IMR-90 (cell line): ENCODE measurements at regions not wholly inside any gene's neighbourhood (a gene's known extent, or its start where the extent isn't known, plus 50 kb on each side); places are given as distances from the start of the nearest gene placed in this dataset.

Experiments used
- ATAC-seq: fragments of 200-7000 bp; cut with Tn5 transposase; 2 replicates; pipeline ENCODE4 v1.9.1; 2020; ENCODE audit warnings: low read depth, mild to moderate bottlenecking, moderate library complexity
- BruUV-seq: library from RNA; stranded (reverse); fragments of 400-500 nt; replicated peaks from 2 replicates; lab custom pipeline; 2021; lab: Mats Ljungman, UMichigan
- CTCF ChIA-PET: fragments of 300-600 bp; formaldehyde crosslinking; extraction: SDS; loops from one replicate; lab custom pipeline; 2021; ENCODE audit warnings: antibody characterized with exemption; lab: Yijun Ruan, JAX
- POLR2A ChIA-PET: fragments of 300-600 bp; sonication (Branson Sonifier 250); formaldehyde crosslinking; loops from one replicate; lab custom pipeline; 2022; ENCODE audit warnings: antibody characterized with exemption; ENCODE audit not compliant: unreplicated experiment; lab: Charles Lee
- DNase-seq: peaks from one replicate; pipeline ENCODE4 v3.0.0; 2013
- H2AFZ ChIP-seq: replicated peaks from 2 replicates; pipeline ENCODE3; 2013; ENCODE audit warnings: low read length, mild to moderate bottlenecking; ENCODE audit not compliant: poor library complexity
- H2AK5ac ChIP-seq: 2 replicates; pipeline ENCODE4 v1.6.1; 2013; ENCODE audit warnings: low read depth, low read length, inconsistent platforms
- H2AK9ac ChIP-seq: replicated peaks from 2 replicates; pipeline ENCODE3; 2013; ENCODE audit warnings: mild to moderate bottlenecking, low read depth, low read length, moderate library complexity; ENCODE audit not compliant: poor library complexity
- H2BK120ac ChIP-seq: 2 replicates; pipeline ENCODE4 v1.6.1; 2013; ENCODE audit warnings: low read depth, low read length, inconsistent platforms
- H2BK15ac ChIP-seq: 3 replicates; pipeline ENCODE4 v1.6.1; 2013; ENCODE audit warnings: low read depth, low read length, inconsistent platforms
- H2BK20ac ChIP-seq: 2 replicates; pipeline ENCODE4 v1.6.1; 2013; ENCODE audit warnings: low read depth, mild to moderate bottlenecking, inconsistent platforms, low read length, moderate library complexity
- H2BK5ac ChIP-seq: 2 replicates; pipeline ENCODE4 v1.6.1; 2013; ENCODE audit warnings: mild to moderate bottlenecking, low read depth, low read length, inconsistent platforms; ENCODE audit not compliant: poor library complexity, severe bottlenecking
- H3K14ac ChIP-seq: replicated peaks from 2 replicates; pipeline ENCODE4 v1.6.1; 2013; ENCODE audit warnings: low read depth, low read length, inconsistent platforms
- H3K18ac ChIP-seq: 2 replicates; pipeline ENCODE4 v1.6.1; 2013; ENCODE audit warnings: low read depth, low read length, control low read depth
- H3K23ac ChIP-seq: 2 replicates; pipeline ENCODE4 v1.6.1; 2013; ENCODE audit warnings: low read depth, low read length, inconsistent platforms
- H3K27ac ChIP-seq: 2 replicates; pipeline ENCODE4 v1.5.1; 2013; ENCODE audit warnings: mild to moderate bottlenecking, control low read depth, low read length; ENCODE audit not compliant: insufficient read depth
- H3K27me3 ChIP-seq: 2 replicates; pipeline ENCODE4 v1.6.1; 2013; ENCODE audit warnings: low read length; ENCODE audit not compliant: control insufficient read depth, insufficient read depth
- H3K36me3 ChIP-seq: 2 replicates; pipeline ENCODE4 v1.6.1; 2013; ENCODE audit warnings: low read length, mixed read lengths; ENCODE audit not compliant: control insufficient read depth, insufficient read depth
- H3K4ac ChIP-seq: 2 replicates; pipeline ENCODE4 v1.6.1; 2013; ENCODE audit warnings: low read depth, low read length, inconsistent platforms
- H3K4me1 ChIP-seq: 2 replicates; pipeline ENCODE4 v1.6.1; 2013; ENCODE audit warnings: low read length, mixed read lengths; ENCODE audit not compliant: control insufficient read depth, insufficient read depth
- H3K4me2 ChIP-seq: 2 replicates; pipeline ENCODE4 v1.6.1; 2013; ENCODE audit warnings: low read depth, mild to moderate bottlenecking, control low read depth, low read length, moderate library complexity
- H3K4me3 ChIP-seq: 2 replicates; pipeline ENCODE4 v1.5.1; 2013; ENCODE audit warnings: low read depth, mild to moderate bottlenecking, control low read depth, low read length, moderate library complexity; ENCODE audit not compliant: insufficient read depth
- H3K56ac ChIP-seq: 2 replicates; pipeline ENCODE4 v1.6.1; 2013; ENCODE audit warnings: low read length, inconsistent platforms; ENCODE audit not compliant: insufficient read depth; ENCODE audit errors: extremely low read depth
- H3K79me1 ChIP-seq, 2 experiments: 2 replicates each; pipeline ENCODE4 v1.6.1; 2013; ENCODE audit warnings: low read length in 2 of 2, inconsistent platforms in 1 of 2, low read depth in 1 of 2
- H3K9ac ChIP-seq: 2 replicates; pipeline ENCODE4 v1.6.1; 2013; ENCODE audit warnings: low read depth, low read length, control low read depth
- H3K9me1 ChIP-seq: 2 replicates; pipeline ENCODE4 v1.6.1; 2013; ENCODE audit warnings: low read length, inconsistent platforms; ENCODE audit not compliant: insufficient read depth
- H3K9me3 ChIP-seq: 2 replicates; pipeline ENCODE4 v1.6.1; 2013; ENCODE audit warnings: low read length; ENCODE audit not compliant: control insufficient read depth, insufficient read depth
- H4K20me1 ChIP-seq: 2 replicates; pipeline ENCODE4 v1.6.1; 2013; ENCODE audit warnings: low read length, inconsistent platforms; ENCODE audit not compliant: insufficient read depth
- H4K5ac ChIP-seq: 2 replicates; pipeline ENCODE4 v1.6.1; 2013; ENCODE audit warnings: mild to moderate bottlenecking, low read depth, low read length, control low read depth
- H4K8ac ChIP-seq, 2 experiments: 2 replicates each; pipeline ENCODE4 v1.6.1; 2013; ENCODE audit warnings: low read depth in 2 of 2, low read length in 2 of 2, control low read depth in 1 of 2, inconsistent platforms in 1 of 2
- H4K91ac ChIP-seq: 2 replicates; pipeline ENCODE4 v1.6.1; 2013; ENCODE audit warnings: low read depth, low read length, inconsistent platforms; ENCODE audit not compliant: insufficient read depth
- BHLHE40 ChIP-seq: fragments of 150-350 bp; IDR thresholded peaks from 2 replicates; pipeline ENCODE4 v1.6.1; 2016; ENCODE audit warnings: mild to moderate bottlenecking, low read depth, low read length
- CEBPB ChIP-seq: IDR thresholded peaks from 2 replicates; pipeline ENCODE4 v1.6.1; 2012; ENCODE audit warnings: low read depth, low read length, improper control_type of control experiment
- CHD1 ChIP-seq: IDR thresholded peaks from 2 replicates; pipeline ENCODE4 v1.6.1; 2012; ENCODE audit warnings: low read depth, low read length, improper control_type of control experiment
- MAFK ChIP-seq: IDR thresholded peaks from 2 replicates; pipeline ENCODE4 v1.6.1; 2012; ENCODE audit warnings: low read depth, low read length, improper control_type of control experiment
- NFE2L2 ChIP-seq: fragments of 150-350 bp; IDR thresholded peaks from 2 replicates; pipeline ENCODE4 v1.6.1; 2016; ENCODE audit warnings: low read depth, mild to moderate bottlenecking, low read length
- RAD21 ChIP-seq: IDR thresholded peaks from 2 replicates; pipeline ENCODE4 v1.6.1; 2012; ENCODE audit warnings: low read length, improper control_type of control experiment
- RCOR1 ChIP-seq: IDR thresholded peaks from 2 replicates; pipeline ENCODE4 v1.6.1; 2012; ENCODE audit warnings: mild to moderate bottlenecking, low read length, improper control_type of control experiment; ENCODE audit not compliant: insufficient replicate concordance
- WGBS, 2 experiments: methylation state at CpG; one replicate each; pipeline versions ENCODE4 v1.1.5 to v1.1.7; 2013; ENCODE audit warnings: missing lambda C conversion rate in 2 of 2; ENCODE audit not compliant: insufficient read length in 1 of 2; ENCODE audit errors: extremely low coverage in 2 of 2; 5-methylcytosine and 5-hydroxymethylcytosine counted together
- dilution Hi-C: fragments of 300-500 bp; cut with HindIII; formaldehyde crosslinking; loops from one replicate; pipeline ENCODE4 v1.14.3; 2018; ENCODE audit warnings: low sequenced_read_pairs; ENCODE audit not compliant: unreplicated experiment
- in situ Hi-C: fragments of 300-500 bp; cut with MboI; formaldehyde crosslinking; loops from 3 replicates; pipeline ENCODE4 v1.14.3; 2019; ENCODE audit warnings: low sequenced_read_pairs, inconsistent platforms, mixed read lengths
- intact Hi-C: fragments of 100-400 bp; cut with micrococcal nuclease; formaldehyde crosslinking; loops from 2 replicates; pipeline ENCODE4 v1.10.0; 2022
- TF ChIP-seq, protein P1 (sequence below): fragments of 150-350 bp; IDR thresholded peaks from 2 replicates; pipeline ENCODE4 v1.6.1; 2016; ENCODE audit warnings: low read depth, mild to moderate bottlenecking, low read length, moderate library complexity, borderline replicate concordance

- Histone ChIP-seq H3K56ac (no peak overlapping the region), H3K9me3 (no peaks in the 10 kb centered on the region), H2AK5ac (no peak overlapping the region), H3K9ac (no peak overlapping the region), H3K27ac (no peak overlapping the region), H2AK9ac (no peak overlapping the region), H3K4ac (no peak overlapping the region), H4K8ac (no peak overlapping the region), H3K14ac (no peak overlapping the region), H3K4me1 (no peaks in the 10 kb centered on the region), H4K5ac (no peak overlapping the region), H2BK5ac (no peak overlapping the region), H3K4me2 (no peak overlapping the region), H2AFZ (no peak overlapping the region), H4K91ac (no peak overlapping the region), H3K18ac (no peak overlapping the region), H2BK120ac (no peak overlapping the region), H3K9me1 (no peaks in the 10 kb centered on the region), H4K20me1 (no peaks in the 10 kb centered on the region), H3K4me3 (no peak overlapping the region), H2BK20ac (no peak overlapping the region), H2BK15ac (no peak overlapping the region), H3K23ac (no peak overlapping the region), H3K27me3 (no peaks in the 10 kb centered on the region), H3K79me1 (no peaks in the 10 kb centered on the region), H3K36me3 (no peaks in the 10 kb centered on the region)
- no TSS peak for BruUV-seq
- in situ Hi-C loops, result no loop called here
- ATAC-seq (no peak), DNase-seq (no peak)
- ChIA-PET CTCF (no interaction called here), POLR2A (no interaction called here)
- intact Hi-C loops, result no loop called here
- WGBS, 2 experiments, result no CpG with 5 or more reads among the region's 4 CpGs
- dilution Hi-C loops, result no loop called here
- TF ChIP-seq RCOR1 (no peak), BHLHE40 (no peak), CEBPB (no peak), MAFK (no peak), CHD1 (no peak), RAD21 (no peak), NFE2L2 (no peak)
- TF ChIP-seq, protein P1, sequence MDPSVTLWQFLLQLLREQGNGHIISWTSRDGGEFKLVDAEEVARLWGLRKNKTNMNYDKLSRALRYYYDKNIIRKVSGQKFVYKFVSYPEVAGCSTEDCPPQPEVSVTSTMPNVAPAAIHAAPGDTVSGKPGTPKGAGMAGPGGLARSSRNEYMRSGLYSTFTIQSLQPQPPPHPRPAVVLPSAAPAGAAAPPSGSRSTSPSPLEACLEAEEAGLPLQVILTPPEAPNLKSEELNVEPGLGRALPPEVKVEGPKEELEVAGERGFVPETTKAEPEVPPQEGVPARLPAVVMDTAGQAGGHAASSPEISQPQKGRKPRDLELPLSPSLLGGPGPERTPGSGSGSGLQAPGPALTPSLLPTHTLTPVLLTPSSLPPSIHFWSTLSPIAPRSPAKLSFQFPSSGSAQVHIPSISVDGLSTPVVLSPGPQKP, result no peak
These were observed 588.2 kb downstream of the CDK5RAP2 start for GRCh38 chr9:119991797-119992196.
